GM12892 (cell line): ENCODE measurements at regions not wholly inside any gene's neighbourhood (a gene's known extent, or its start where the extent isn't known, plus 50 kb on each side); places are given as distances from the start of the nearest gene placed in this dataset.

Experiments used
- POLR2A ChIP-seq: IDR thresholded peaks from 2 replicates; pipeline ENCODE4 v1.6.1; 2011; ENCODE audit warnings: low read depth, low read length, control low read depth
- POLR2AphosphoS5 ChIP-seq: IDR thresholded peaks from 2 replicates; pipeline ENCODE4 v1.6.1; 2011; ENCODE audit warnings: low read depth, low read length, control low read depth
- TAF1 ChIP-seq: IDR thresholded peaks from 2 replicates; pipeline ENCODE4 v1.6.1; 2011; ENCODE audit warnings: low read depth, mild to moderate bottlenecking, control low read depth, low read length, borderline replicate concordance

- TF ChIP-seq TAF1 (no peak), POLR2AphosphoS5 (no peak), POLR2A (no peak)
These were observed 459.8 kb downstream of the IPMK start for GRCh38 chr10:57807906-57808305.
